NT2/D1 (cell line): ENCODE measurements at regions not wholly inside any gene's neighbourhood (a gene's known extent, or its start where the extent isn't known, plus 50 kb on each side); places are given as distances from the start of the nearest gene placed in this dataset.

Source experiments
- SUZ12 ChIP-seq: IDR thresholded peaks from 2 replicates; pipeline ENCODE4 v1.6.1; 2011; ENCODE audit not compliant: insufficient read length, insufficient read depth; ENCODE audit errors: extremely low read depth
- YY1 ChIP-seq: IDR thresholded peaks from 2 replicates; pipeline ENCODE4 v1.6.1; 2011; ENCODE audit not compliant: insufficient read length, insufficient read depth
- ZNF274 ChIP-seq: IDR thresholded peaks from 2 replicates; pipeline ENCODE4 v1.6.1; 2011; ENCODE audit warnings: mild to moderate bottlenecking, low read depth, low read length

- TF ChIP-seq YY1 (no peak), SUZ12 (no peak), ZNF274 (no peak)
These were observed 50.4 kb upstream of the GGTA1 start for GRCh38 chr9:121550041-121550440.
